ENCODE measurements at regions not wholly inside any gene's neighbourhood (a gene's known extent, or its start where the extent isn't known, plus 50 kb on each side); places are given as distances from the start of the nearest gene placed in this dataset.
"Not testable (repeated sequence)": the region's sequence is repeated elsewhere in the genome, so short reads cannot be mapped to it uniquely, and the experiment has no call there.

GRCh38 chr10:47590956-47591355 lies 67.5 kb upstream of the AGAP9 start:
- TF ChIP-seq POLR2AphosphoS5 (IDR thresholded peaks at IDR 0.05; ENCODE audit: insufficient read depth in 1 of 2, low read depth in 1 of 2); CTCF (IDR thresholded peaks at IDR 0.05): not testable (repeated sequence)
